Thymus (tissue), 11 donors: ENCODE measurements at regions not wholly inside any gene's neighbourhood (a gene's known extent, or its start where the extent isn't known, plus 50 kb on each side); places are given as distances from the start of the nearest gene placed in this dataset.
"Not testable (repeated sequence)": the region's sequence is repeated elsewhere in the genome, so short reads cannot be mapped to it uniquely, and the experiment has no call there.

Source experiments
- DNase-seq, 9 donors: peaks; one replicate each; pipeline ENCODE4 v3.0.0-alpha.2; 2013; ENCODE audit warnings: low spot score in 9 of 9, low read depth in 6 of 9, missing footprints in 1 of 9
- H3K27ac ChIP-seq, 2 donors: one replicate each; pipeline ENCODE4 v1.5.1; 2013; ENCODE audit warnings: control low read depth in 1 of 2, low read depth in 1 of 2, low read length in 1 of 2, mild to moderate bottlenecking in 1 of 2, moderate library complexity in 1 of 2
- H3K27me3 ChIP-seq, 2 donors: one replicate each; pipeline ENCODE4 v1.5.1; 2013; ENCODE audit warnings: low read length in 1 of 2; ENCODE audit not compliant: control insufficient read depth in 2 of 2, insufficient read depth in 1 of 2
- H3K36me3 ChIP-seq, 2 donors: one replicate each; pipeline ENCODE4 v1.5.1; 2013; ENCODE audit warnings: low read length in 1 of 2, mild to moderate bottlenecking in 1 of 2, moderate library complexity in 1 of 2; ENCODE audit not compliant: control insufficient read depth in 2 of 2, insufficient read depth in 2 of 2
- H3K4me1 ChIP-seq, 2 donors: one replicate each; pipeline ENCODE4 v1.5.1; 2013; ENCODE audit warnings: low read length in 2 of 2; ENCODE audit not compliant: control insufficient read depth in 2 of 2, insufficient read depth in 2 of 2
- H3K4me3 ChIP-seq, 2 donors: one replicate each; pipeline ENCODE4 v1.5.1; 2013; ENCODE audit warnings: low read length in 2 of 2, control low read depth in 1 of 2, mild to moderate bottlenecking in 1 of 2
- H3K9me3 ChIP-seq, 2 donors: one replicate each; pipeline ENCODE4 v1.5.1; 2013; ENCODE audit warnings: low read length in 1 of 2, mild to moderate bottlenecking in 1 of 2; ENCODE audit not compliant: control insufficient read depth in 2 of 2, insufficient read depth in 1 of 2
- WGBS: extraction: QIAGEN DNeasy Blood & Tissue Kit; methylation state at CpG from one replicate; pipeline ENCODE4 v1.1.7; 2013; 5-methylcytosine and 5-hydroxymethylcytosine counted together
- donor health status: healthy.

GRCh38 chr4:85168234-85168834, 201.8 kb upstream of the WDFY3 start:
- Histone ChIP-seq H3K9me3 (no peaks in the 10 kb centered on the region), H3K27me3 (no peaks in the 10 kb centered on the region), H3K36me3 (no peaks in the 10 kb centered on the region), H3K4me1 (no peaks in the 10 kb centered on the region), H3K4me3 (no peak overlapping the region), H3K27ac (no peak overlapping the region)
- DNase-seq = no peak

DNA sequence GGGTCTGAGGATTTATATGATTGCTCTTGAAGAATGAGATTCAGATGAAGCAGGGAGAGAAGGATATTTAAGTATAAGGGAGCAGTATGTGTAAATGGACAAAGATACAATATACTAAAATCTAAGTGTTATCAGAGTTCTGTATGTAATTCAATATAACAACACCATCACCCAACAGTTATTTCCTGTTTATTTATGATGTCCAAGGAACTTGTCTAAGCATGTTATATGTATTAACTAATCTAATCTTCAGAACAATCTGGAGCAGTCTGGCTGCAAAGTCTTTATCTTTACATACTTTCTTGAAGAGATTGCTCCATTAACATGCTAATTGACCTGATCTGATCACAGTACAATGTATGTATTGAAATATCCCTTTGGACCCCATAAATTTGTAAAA, 203.8 kb upstream of the WDFY3 start:
- H3K4me3 ChIP-seq = no peak overlapping the region
- no peaks in the 10 kb centered on the region for H3K36me3 ChIP-seq
- H3K27ac ChIP-seq = no peak overlapping the region
- H3K27me3 ChIP-seq = no peaks in the 10 kb centered on the region
- no peak for DNase-seq
- H3K9me3 ChIP-seq = no peaks in the 10 kb centered on the region
- H3K4me1 ChIP-seq = no peaks in the 10 kb centered on the region

DNA sequence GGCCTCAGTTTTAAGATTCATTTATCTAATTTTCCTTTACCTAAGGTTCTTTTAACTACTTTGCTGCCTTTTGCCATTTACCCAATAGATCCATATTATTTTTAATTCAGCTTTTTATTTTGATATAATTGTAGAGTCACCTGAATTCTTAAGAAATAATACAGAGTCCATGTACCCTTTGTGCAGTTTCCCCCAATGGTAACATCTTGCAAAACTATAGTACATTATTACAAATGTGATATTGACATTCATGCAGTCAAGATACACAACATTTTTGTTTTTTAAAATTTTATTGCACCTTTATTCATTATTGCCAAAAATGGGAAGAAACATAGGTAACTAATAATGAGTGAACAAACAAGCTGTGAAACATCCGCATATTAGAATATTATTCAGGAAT, 208.7 kb upstream of the WDFY3 start:
- Histone ChIP-seq H3K36me3 (no peaks in the 10 kb centered on the region), H3K27me3 (no peaks in the 10 kb centered on the region), H3K4me3 (no peak overlapping the region), H3K27ac (no peak overlapping the region), H3K4me1 (no peaks in the 10 kb centered on the region), H3K9me3 (no peaks in the 10 kb centered on the region)
- no peak for DNase-seq
- WGBS = 99% methylated on average over 1 of the region's 1 CpG

DNA sequence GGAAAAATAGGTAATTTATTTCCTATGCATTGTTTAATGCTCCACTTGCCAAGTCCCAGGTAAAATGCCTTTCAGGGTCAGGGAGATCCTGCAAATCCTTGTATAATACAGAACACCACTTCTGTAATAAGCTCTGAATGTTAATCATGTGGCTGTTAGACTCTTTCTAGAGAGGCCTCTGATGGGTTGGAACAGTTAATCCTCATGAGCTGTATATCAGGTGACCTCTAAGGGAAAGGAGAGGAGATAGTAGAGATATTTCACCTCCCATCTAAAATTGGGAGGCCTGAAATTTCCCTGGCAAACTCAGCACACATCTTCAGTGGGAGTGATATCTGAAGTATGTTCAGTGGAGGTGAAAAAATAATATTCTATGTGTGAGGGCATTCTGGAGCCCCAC, 210.6 kb upstream of the WDFY3 start:
- no peaks in the 10 kb centered on the region for H3K9me3 ChIP-seq
- H3K4me3 ChIP-seq = no peak overlapping the region
- H3K4me1 ChIP-seq = no peaks in the 10 kb centered on the region
- DNase-seq = no peak
- H3K27me3 ChIP-seq = no peaks in the 10 kb centered on the region
- no peaks in the 10 kb centered on the region for H3K36me3 ChIP-seq
- H3K27ac ChIP-seq = no peak overlapping the region

DNA sequence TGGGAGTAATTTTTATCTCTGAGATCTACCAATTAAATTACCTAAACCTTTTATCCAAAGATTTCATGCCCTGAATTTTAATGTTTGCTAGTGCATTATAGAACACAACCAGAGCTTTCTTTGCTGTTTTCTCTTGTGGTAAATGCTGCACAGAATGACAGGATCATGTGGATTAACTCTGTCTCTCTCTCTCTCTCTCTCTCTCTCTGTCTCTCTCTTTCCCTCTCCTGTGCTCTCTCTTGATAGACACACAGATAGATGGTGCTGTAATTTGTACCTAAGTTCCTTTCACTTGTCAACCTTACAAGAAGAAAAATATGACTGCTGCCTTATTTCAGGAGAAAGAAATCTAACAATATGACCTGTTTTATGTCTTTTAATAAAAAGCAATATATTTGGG, 211.2 kb upstream of the WDFY3 start:
- Histone ChIP-seq H3K27me3 (no peaks in the 10 kb centered on the region), H3K27ac (no peak overlapping the region), H3K9me3 (no peaks in the 10 kb centered on the region), H3K4me3 (no peak overlapping the region), H3K36me3 (no peaks in the 10 kb centered on the region), H3K4me1 (no peaks in the 10 kb centered on the region)
- DNase-seq = no peak

GRCh38 chr4:85180533-85180932, 214.0 kb upstream of the WDFY3 start:
- Histone ChIP-seq H3K9me3 (no peaks in the 10 kb centered on the region), H3K27me3 (no peaks in the 10 kb centered on the region), H3K4me3 (no peak overlapping the region), H3K36me3 (no peaks in the 10 kb centered on the region), H3K27ac (no peak overlapping the region), H3K4me1 (no peaks in the 10 kb centered on the region)
- WGBS = 80% methylated on average over 3 of the region's 3 CpGs
- no peak for DNase-seq

DNA sequence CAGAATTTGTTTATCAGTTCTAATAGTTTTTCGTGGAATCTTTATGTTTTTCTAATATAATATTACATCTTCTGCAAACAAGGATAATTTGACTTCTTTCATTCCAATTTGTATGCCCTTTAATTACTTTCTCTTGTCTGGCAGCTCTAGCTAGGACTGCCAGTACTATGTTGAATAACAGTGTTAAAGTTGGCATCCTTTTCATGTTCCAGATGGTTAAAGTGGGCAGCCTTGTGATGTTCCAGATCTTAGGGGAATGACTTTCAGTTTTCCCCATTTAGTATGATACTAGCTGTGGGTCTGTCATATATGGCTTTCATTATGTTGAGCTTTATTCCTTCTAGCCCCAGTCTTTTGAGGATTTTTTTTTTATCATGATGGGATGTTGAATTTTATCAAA, 220.6 kb upstream of the WDFY3 start:
- Histone ChIP-seq H3K27me3 (no peaks in the 10 kb centered on the region), H3K9me3 (no peaks in the 10 kb centered on the region), H3K36me3 (no peaks in the 10 kb centered on the region), H3K4me1 (no peaks in the 10 kb centered on the region), H3K4me3 (no peak overlapping the region), H3K27ac (no peak overlapping the region)
- 47% methylated on average over 1 of the region's 1 CpG for WGBS
- DNase-seq = no peak

GRCh38 chr4:85196015-85196414, 229.5 kb upstream of the WDFY3 start:
- H3K36me3 ChIP-seq, H3K4me1 ChIP-seq, H3K27me3 ChIP-seq, H3K27ac ChIP-seq, H3K4me3 ChIP-seq, DNase-seq: not testable (repeated sequence)
- WGBS = 90% methylated on average over 7 of the region's 7 CpGs
- peaks cover 0 to 19% of the 10 kb centered on the region in 2 donors for H3K9me3 ChIP-seq

- peaks cover 0 to 19% of the 10 kb centered on the region in 2 donors for H3K9me3 ChIP-seq
- no peak overlapping the region for H3K27ac ChIP-seq
- H3K4me3 ChIP-seq = no peak overlapping the region
- H3K27me3 ChIP-seq = no peaks in the 10 kb centered on the region
- whole genome bisulfite sequencing = 81% methylated on average over 1 of the region's 1 CpG
- H3K36me3 ChIP-seq = no peaks in the 10 kb centered on the region
- no peaks in the 10 kb centered on the region for H3K4me1 ChIP-seq
- no peak for DNase-seq
These were observed 233.6 kb upstream of the WDFY3 start for GRCh38 chr4:85200106-85200505.

GRCh38 chr4:85209161-85209560, 242.7 kb upstream of the WDFY3 start:
- no peak overlapping the region for H3K4me3 ChIP-seq
- no peaks in the 10 kb centered on the region for H3K36me3 ChIP-seq
- no peaks in the 10 kb centered on the region for H3K27me3 ChIP-seq
- no peak overlapping the region for H3K27ac ChIP-seq
- no peak for DNase-seq
- peaks cover 0 to 3% of the 10 kb centered on the region in 2 donors for H3K9me3 ChIP-seq
- no peaks in the 10 kb centered on the region for H3K4me1 ChIP-seq
- 88% methylated on average over 1 of the region's 1 CpG for WGBS
